ENCODE measurements at regions not wholly inside any gene's neighbourhood (a gene's known extent, or its start where the extent isn't known, plus 50 kb on each side); places are given as distances from the start of the nearest gene placed in this dataset.

- DNase-seq, result no peak
- H3K27me3 ChIP-seq (ENCODE audit: low read depth), result no peaks in the 10 kb centered on the region
- intact Hi-C loops (cut with micrococcal nuclease), result loop anchor here (5.0 kb wide), 1 partner anchor 97 kb away; no protein-coding TSS in a partner anchor
- H3K27ac ChIP-seq (replicated peaks), result no peak overlapping the region
- no peaks in the 10 kb centered on the region for H3K9me3 ChIP-seq (replicated peaks)
- peaks cover 34% of the 10 kb centered on the region for H3K4me1 ChIP-seq
- no peak for TF ChIP-seq CTCF (IDR thresholded peaks at IDR 0.05; ENCODE audit: borderline replicate concordance)
- no peak overlapping the region for H3K4me3 ChIP-seq
- no peaks in the 10 kb centered on the region for H3K36me3 ChIP-seq
Observed at GRCh38 chr17:65459677-65460347, 101.6 kb downstream of the AXIN2 start.

- intact Hi-C loops (cut with micrococcal nuclease), result loop anchor here (5.0 kb wide), 1 partner anchor 100 kb away; no protein-coding TSS in a partner anchor
- DNase-seq, result no peak
- Histone ChIP-seq H3K27me3 (ENCODE audit: low read depth) (no peaks in the 10 kb centered on the region), H3K4me1 (peaks cover 25% of the 10 kb centered on the region), H3K36me3 (no peaks in the 10 kb centered on the region), H3K9me3 (replicated peaks) (no peaks in the 10 kb centered on the region), H3K4me3 (no peak overlapping the region), H3K27ac (replicated peaks) (peak overlapping the region; percentile 84)
- no peak for TF ChIP-seq CTCF (IDR thresholded peaks at IDR 0.05; ENCODE audit: borderline replicate concordance)
Observed at GRCh38 chr17:65457635-65458257, 103.7 kb downstream of the AXIN2 start.

- Histone ChIP-seq H3K36me3 (no peaks in the 10 kb centered on the region), H3K27me3 (ENCODE audit: low read depth) (no peaks in the 10 kb centered on the region), H3K27ac (replicated peaks) (peak overlapping the region; percentile 84), H3K9me3 (replicated peaks) (no peaks in the 10 kb centered on the region), H3K4me3 (no peak overlapping the region), H3K4me1 (peaks cover 21% of the 10 kb centered on the region)
- no peak for TF ChIP-seq CTCF (IDR thresholded peaks at IDR 0.05; ENCODE audit: borderline replicate concordance)
- intact Hi-C loops (cut with micrococcal nuclease), result loop anchor here (5.0 kb wide), 1 partner anchor 100 kb away; no protein-coding TSS in a partner anchor
- no peak for DNase-seq
Observed at GRCh38 chr17:65457183-65457582, 104.3 kb downstream of the AXIN2 start.

- Histone ChIP-seq H3K9me3 (replicated peaks) (no peaks in the 10 kb centered on the region), H3K27me3 (ENCODE audit: low read depth) (no peaks in the 10 kb centered on the region), H3K36me3 (no peaks in the 10 kb centered on the region), H3K4me3 (peak overlapping the region; percentile 37), H3K4me1 (peaks cover 21% of the 10 kb centered on the region), H3K27ac (replicated peaks) (peak overlapping the region; percentile 84)
- intact Hi-C loops (cut with micrococcal nuclease), result loop anchor here (5.0 kb wide), 1 partner anchor 101 kb away; no protein-coding TSS in a partner anchor
- no peak for TF ChIP-seq CTCF (IDR thresholded peaks at IDR 0.05; ENCODE audit: borderline replicate concordance)
- no peak for DNase-seq
Observed at GRCh38 chr17:65456368-65457151, 104.9 kb downstream of the AXIN2 start.

- H3K9me3 ChIP-seq (replicated peaks), result no peaks in the 10 kb centered on the region
- H3K4me1 ChIP-seq, result peaks cover 21% of the 10 kb centered on the region
- H3K4me3 ChIP-seq, result peak overlapping the region; percentile 37
- intact Hi-C loops (cut with micrococcal nuclease), result loop anchor here (5.0 kb wide), 1 partner anchor 101 kb away; no protein-coding TSS in a partner anchor
- peak overlapping the region; percentile 84 for H3K27ac ChIP-seq (replicated peaks)
- no peaks in the 10 kb centered on the region for H3K36me3 ChIP-seq
- DNase-seq, result no peak
- peak; percentile 60 for TF ChIP-seq CTCF (IDR thresholded peaks at IDR 0.05; ENCODE audit: borderline replicate concordance)
- H3K27me3 ChIP-seq (ENCODE audit: low read depth), result no peaks in the 10 kb centered on the region
Observed at GRCh38 chr17:65455972-65456343, 105.5 kb downstream of the AXIN2 start.

Measured in left ventricle myocardium inferior (tissue), 1 donor.